Testis (tissue), 2 donors: ENCODE measurements at regions not wholly inside any gene's neighbourhood (a gene's known extent, or its start where the extent isn't known, plus 50 kb on each side); places are given as distances from the start of the nearest gene placed in this dataset.

Experiments used
- DNase-seq: peaks from one replicate; pipeline ENCODE4 v3.0.0-alpha.2; 2019
- H3K27ac ChIP-seq, 2 donors: fragments of 200-600 bp; sonication (generic); one replicate each; pipeline ENCODE4 v1.5.1; 2019
- H3K27me3 ChIP-seq: fragments of 200-600 bp; sonication (generic); one replicate; pipeline ENCODE4 v1.5.1; 2019
- H3K36me3 ChIP-seq: fragments of 200-600 bp; sonication (generic); one replicate; pipeline ENCODE4 v1.5.1; 2017; ENCODE audit warnings: low read depth; ENCODE audit errors: missing control alignments
- H3K4me1 ChIP-seq: fragments of 200-600 bp; sonication (generic); one replicate; pipeline ENCODE4 v1.5.1; 2019
- H3K4me3 ChIP-seq, 2 donors: fragments of 200-600 bp; sonication (generic); one replicate each; pipeline ENCODE4 v1.5.1; 2017 to 2019
- H3K9me3 ChIP-seq: fragments of 200-600 bp; sonication (generic); one replicate; pipeline ENCODE4 v1.5.1; 2017
- POLR2A ChIP-seq: fragments of 450-650 bp; IDR thresholded peaks from one replicate; pipeline ENCODE4 v1.6.1; 2017; ENCODE audit warnings: antibody characterized with exemption, mild to moderate bottlenecking, moderate library complexity
- WGBS, 2 donors: methylation state at CpG; one replicate each; pipeline ENCODE4 v1.1.5; 2018; 5-methylcytosine and 5-hydroxymethylcytosine counted together
- intact Hi-C: fragments of 100-400 bp; cut with DNase I; formaldehyde crosslinking; loops from one replicate; pipeline ENCODE4 v1.15.1; 2023; ENCODE audit warnings: low total_unique reads
- TF ChIP-seq, protein P1 (sequence below), 3 experiments: fragments of 450-650 bp in 2 of 3; fragments of 200-600 bp in 1 of 3; sonication (generic) in 1 of 3; IDR thresholded peaks; one replicate each; pipeline ENCODE4 v1.5.1; 2016 to 2019; ENCODE audit warnings: antibody characterized with exemption in 3 of 3, mild to moderate bottlenecking in 2 of 3, moderate library complexity in 1 of 3

DNA sequence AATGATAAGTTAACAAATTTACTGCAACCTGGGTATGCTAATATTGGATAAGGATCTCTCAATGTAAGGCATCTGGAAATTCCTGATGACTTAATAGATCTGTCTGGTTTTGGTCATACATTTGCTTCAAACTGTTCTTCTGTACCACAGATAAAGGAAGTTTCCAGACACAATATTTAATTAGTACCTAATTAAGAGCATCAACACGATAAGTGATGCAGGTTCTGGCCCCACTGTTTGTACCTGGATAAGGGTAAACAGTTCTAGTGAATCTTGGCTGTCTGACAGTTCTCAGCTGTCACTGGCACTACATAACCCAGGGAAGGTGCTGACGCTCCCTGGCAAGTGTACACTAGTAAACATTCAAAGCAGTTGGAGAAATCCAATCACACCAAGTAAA is 165.6 kb downstream of the MZT1 start:
- intact Hi-C loops = no loop called here

GRCh38 chr13:72559716-72560115 is 167.7 kb downstream of the MZT1 start:
- H3K27me3 ChIP-seq = no peaks in the 10 kb centered on the region
- TF ChIP-seq, protein P1, sequence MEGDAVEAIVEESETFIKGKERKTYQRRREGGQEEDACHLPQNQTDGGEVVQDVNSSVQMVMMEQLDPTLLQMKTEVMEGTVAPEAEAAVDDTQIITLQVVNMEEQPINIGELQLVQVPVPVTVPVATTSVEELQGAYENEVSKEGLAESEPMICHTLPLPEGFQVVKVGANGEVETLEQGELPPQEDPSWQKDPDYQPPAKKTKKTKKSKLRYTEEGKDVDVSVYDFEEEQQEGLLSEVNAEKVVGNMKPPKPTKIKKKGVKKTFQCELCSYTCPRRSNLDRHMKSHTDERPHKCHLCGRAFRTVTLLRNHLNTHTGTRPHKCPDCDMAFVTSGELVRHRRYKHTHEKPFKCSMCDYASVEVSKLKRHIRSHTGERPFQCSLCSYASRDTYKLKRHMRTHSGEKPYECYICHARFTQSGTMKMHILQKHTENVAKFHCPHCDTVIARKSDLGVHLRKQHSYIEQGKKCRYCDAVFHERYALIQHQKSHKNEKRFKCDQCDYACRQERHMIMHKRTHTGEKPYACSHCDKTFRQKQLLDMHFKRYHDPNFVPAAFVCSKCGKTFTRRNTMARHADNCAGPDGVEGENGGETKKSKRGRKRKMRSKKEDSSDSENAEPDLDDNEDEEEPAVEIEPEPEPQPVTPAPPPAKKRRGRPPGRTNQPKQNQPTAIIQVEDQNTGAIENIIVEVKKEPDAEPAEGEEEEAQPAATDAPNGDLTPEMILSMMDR (IDR thresholded peaks at IDR 0.05) = no peak
- TF ChIP-seq POLR2A = no peak
- no peaks in the 10 kb centered on the region for H3K4me1 ChIP-seq
- intact Hi-C loops = no loop called here
- no peaks in the 10 kb centered on the region for H3K9me3 ChIP-seq
- no peak for DNase-seq
- no peaks in the 10 kb centered on the region for H3K36me3 ChIP-seq
- no peak overlapping the region for H3K27ac ChIP-seq
- WGBS, 2 donors = 88 to 93% methylated on average over 2 of the region's 2 CpGs
- H3K4me3 ChIP-seq = no peak overlapping the region

More for the DNA sequence above, 165.6 kb downstream of the MZT1 start:
- TF ChIP-seq, protein P1 (IDR thresholded peaks at IDR 0.05) = no peak
- no peak for TF ChIP-seq POLR2A
- 85 to 92% methylated on average over 2 of the region's 2 CpGs for WGBS, 2 donors
- no peak for DNase-seq
- no peaks in the 10 kb centered on the region for H3K4me1 ChIP-seq
- H3K4me3 ChIP-seq = no peak overlapping the region
- no peaks in the 10 kb centered on the region for H3K9me3 ChIP-seq
- no peaks in the 10 kb centered on the region for H3K27me3 ChIP-seq
- H3K36me3 ChIP-seq = no peaks in the 10 kb centered on the region
- H3K27ac ChIP-seq = no peak overlapping the region

GRCh38 chr13:72556945-72557344 is 170.5 kb downstream of the MZT1 start:
- intact Hi-C loops = no loop called here
- no peak for TF ChIP-seq POLR2A
- TF ChIP-seq, protein P1 (IDR thresholded peaks at IDR 0.05) = no peak
- Histone ChIP-seq H3K36me3 (no peaks in the 10 kb centered on the region), H3K9me3 (no peaks in the 10 kb centered on the region), H3K4me1 (no peaks in the 10 kb centered on the region), H3K4me3 (no peak overlapping the region), H3K27ac (no peak overlapping the region), H3K27me3 (no peaks in the 10 kb centered on the region)
- 79 to 92% methylated on average over 1 of the region's 1 CpG for WGBS, 2 donors
- DNase-seq = no peak

DNA sequence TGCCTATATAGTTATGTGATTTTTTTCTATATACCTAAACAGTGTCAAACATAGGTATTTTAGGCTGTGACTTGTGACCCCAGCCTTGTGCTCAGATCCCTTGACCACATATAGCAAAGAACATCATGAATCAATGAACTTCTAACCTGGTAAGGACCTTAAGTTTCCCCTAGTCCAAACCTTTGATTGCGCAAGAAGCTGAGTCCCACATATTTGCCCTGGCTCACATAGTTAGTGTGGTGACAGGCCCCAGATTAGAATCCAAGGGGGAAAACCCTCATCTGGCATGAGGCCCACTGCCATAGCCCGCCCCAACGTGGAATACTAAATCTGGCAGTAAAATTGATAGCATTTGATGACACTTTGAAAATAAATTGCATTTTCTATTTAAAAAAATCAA is 171.8 kb downstream of the MZT1 start:
- intact Hi-C loops = no loop called here
- no peak for DNase-seq
- WGBS, 2 donors = 83 to 86% methylated on average over 3 of the region's 3 CpGs
- H3K27ac ChIP-seq = no peak overlapping the region
- H3K9me3 ChIP-seq = no peaks in the 10 kb centered on the region
- H3K27me3 ChIP-seq = no peaks in the 10 kb centered on the region
- TF ChIP-seq, protein P1 (IDR thresholded peaks at IDR 0.05) = no peak
- TF ChIP-seq POLR2A = no peak
- H3K4me3 ChIP-seq = no peak overlapping the region
- H3K36me3 ChIP-seq = no peaks in the 10 kb centered on the region
- no peaks in the 10 kb centered on the region for H3K4me1 ChIP-seq

DNA sequence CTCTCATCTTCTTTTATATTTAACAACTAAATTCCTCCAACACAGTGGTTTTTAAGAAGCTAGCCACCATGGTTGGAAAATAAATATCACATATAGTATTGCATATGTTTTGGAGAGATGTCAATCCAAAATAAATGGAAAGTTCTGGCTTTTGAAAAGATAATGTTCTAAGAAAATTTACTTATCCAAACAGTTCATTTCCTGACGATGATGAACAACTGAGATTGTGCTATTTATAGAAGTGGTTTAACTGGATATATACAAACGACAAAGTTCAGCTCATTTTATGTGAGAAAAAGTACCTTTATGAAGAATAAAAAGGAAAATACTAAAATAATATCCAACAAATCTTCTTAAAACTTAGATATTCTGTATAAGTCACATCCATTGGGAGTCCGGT is 174.7 kb downstream of the MZT1 start:
- no peak for TF ChIP-seq POLR2A
- TF ChIP-seq, protein P1 (IDR thresholded peaks at IDR 0.05) = no peak
- no peaks in the 10 kb centered on the region for H3K36me3 ChIP-seq

More for the DNA sequence above, 174.7 kb downstream of the MZT1 start:
- no peak for DNase-seq
- 68 to 75% methylated on average over 3 of the region's 3 CpGs for WGBS, 2 donors
- Histone ChIP-seq H3K9me3 (no peaks in the 10 kb centered on the region), H3K27ac (no peak overlapping the region), H3K4me3 (no peak overlapping the region), H3K4me1 (no peaks in the 10 kb centered on the region), H3K27me3 (no peaks in the 10 kb centered on the region)
- intact Hi-C loops = no loop called here
